SKM-1 treated with dmso at 0.1 percent for 144 hours (cell line): ENCODE measurements at regions not wholly inside any gene's neighbourhood (a gene's known extent, or its start where the extent isn't known, plus 50 kb on each side); places are given as distances from the start of the nearest gene placed in this dataset.

Experiments used
- DNase-seq: peaks from one replicate; lab custom pipeline; 2025; ENCODE audit not compliant: unreplicated experiment; lab: John Stamatoyannopoulos, UW

- no peak for DNase-seq
These were observed 146.1 kb downstream of the SMAD6 start for GRCh38 chr15:66848116-66848515.

- no peak for DNase-seq
These were observed 146.8 kb downstream of the SMAD6 start for GRCh38 chr15:66848686-66849392.

GRCh38 chr15:66849393-66849745 lies 147.3 kb downstream of the SMAD6 start:
- DNase-seq: no peak

GRCh38 chr15:66849746-66850077 lies 147.7 kb downstream of the SMAD6 start:
- DNase-seq: no peak

- no peak for DNase-seq
These were observed 148.3 kb downstream of the SMAD6 start for GRCh38 chr15:66850078-66850991.

GRCh38 chr15:66850996-66851310 lies 148.9 kb downstream of the SMAD6 start:
- no peak for DNase-seq

- peak; percentile 79 for DNase-seq
These were observed 149.5 kb downstream of the SMAD6 start for GRCh38 chr15:66851311-66852063.

GRCh38 chr15:66852064-66852905 lies 150.2 kb downstream of the SMAD6 start:
- no peak for DNase-seq

- DNase-seq: no peak
These were observed 152.3 kb downstream of the SMAD6 start for GRCh38 chr15:66854012-66854965.

GRCh38 chr15:66855041-66855440 lies 153.0 kb downstream of the SMAD6 start:
- no peak for DNase-seq

- DNase-seq: no peak
These were observed 155.7 kb downstream of the SMAD6 start for GRCh38 chr15:66857694-66858093.

GRCh38 chr15:66858423-66859207 lies 156.6 kb downstream of the SMAD6 start:
- no peak for DNase-seq

- no peak for DNase-seq
These were observed 157.7 kb downstream of the SMAD6 start for GRCh38 chr15:66859688-66860253.

GRCh38 chr15:66860844-66861243 lies 158.8 kb downstream of the SMAD6 start:
- no peak for DNase-seq

GRCh38 chr15:66862111-66862939 lies 160.3 kb downstream of the SMAD6 start:
- no peak for DNase-seq

- DNase-seq: peak; percentile 74
These were observed 160.9 kb downstream of the SMAD6 start for GRCh38 chr15:66862940-66863335.

- DNase-seq: no peak
These were observed 161.5 kb downstream of the SMAD6 start for GRCh38 chr15:66863390-66864085.
